Fibroblast of lung (primary cell): ENCODE measurements at regions not wholly inside any gene's neighbourhood (a gene's known extent, or its start where the extent isn't known, plus 50 kb on each side); places are given as distances from the start of the nearest gene placed in this dataset.

Source experiments
- DNase-seq, 2 donors: peaks; one replicate each; pipeline versions ENCODE4 v3.0.0 to v3.0.0-alpha.2; 2010; ENCODE audit warnings: low read depth in 2 of 2
- H2AFZ ChIP-seq: 2 replicates; pipeline ENCODE4 v1.5.1; 2012; ENCODE audit warnings: low read length, control low read depth, inconsistent platforms
- H3K27ac ChIP-seq: 2 replicates; pipeline ENCODE4 v1.5.1; 2011; ENCODE audit warnings: low read length, control low read depth; ENCODE audit not compliant: insufficient read depth
- H3K27me3 ChIP-seq: 2 replicates; pipeline ENCODE4 v1.5.1; 2011; ENCODE audit warnings: mild to moderate bottlenecking, low read length; ENCODE audit not compliant: control insufficient read depth, insufficient read depth
- H3K36me3 ChIP-seq: 2 replicates; pipeline ENCODE4 v1.5.1; 2011; ENCODE audit warnings: low read length; ENCODE audit not compliant: control insufficient read depth, insufficient read depth
- H3K4me1 ChIP-seq: 2 replicates; pipeline ENCODE4 v1.5.1; 2011; ENCODE audit warnings: low read length; ENCODE audit not compliant: control insufficient read depth, insufficient read depth; ENCODE audit errors: extremely low read depth
- H3K4me2 ChIP-seq: 2 replicates; pipeline ENCODE4 v1.5.1; 2011; ENCODE audit warnings: low read length, control low read depth; ENCODE audit not compliant: insufficient read depth; ENCODE audit errors: extremely low read depth
- H3K4me3 ChIP-seq, 4 experiments: fragments of 200-600 bp in 1 of 4; sonication (generic) in 1 of 4; replicated peaks in 1 of 4; 2 replicates each; pipeline ENCODE4 v1.5.1; 2011 to 2016; ENCODE audit warnings: low read length in 4 of 4, low read depth in 3 of 4, mild to moderate bottlenecking in 3 of 4, control low read depth in 2 of 4, inconsistent platforms in 1 of 4, mixed read lengths in 1 of 4; ENCODE audit not compliant: insufficient read depth in 1 of 4; ENCODE audit errors: control extremely low read depth in 1 of 4
- H3K79me2 ChIP-seq: 2 replicates; pipeline ENCODE4 v1.5.1; 2012; ENCODE audit warnings: mild to moderate bottlenecking, low read length, inconsistent platforms; ENCODE audit not compliant: control insufficient read depth, insufficient read depth
- H3K9ac ChIP-seq: 2 replicates; pipeline ENCODE4 v1.5.1; 2011; ENCODE audit warnings: mild to moderate bottlenecking, low read length, control low read depth; ENCODE audit not compliant: insufficient read depth
- H3K9me3 ChIP-seq: 2 replicates; pipeline ENCODE4 v1.5.1; 2012; ENCODE audit warnings: low read depth, low read length; ENCODE audit not compliant: control insufficient read depth, insufficient read depth
- H4K20me1 ChIP-seq: 2 replicates; pipeline ENCODE4 v1.5.1; 2011; ENCODE audit warnings: low read length; ENCODE audit not compliant: control insufficient read depth, insufficient read depth; ENCODE audit errors: extremely low read depth
- CTCF ChIP-seq, 2 donors: IDR thresholded peaks in 1 of 2; conservative IDR thresholded peaks in 1 of 2; 1 replicate in 1 of 2; 2 replicates in 1 of 2; pipeline ENCODE4 v1.5.1; 2011 to 2012; ENCODE audit warnings: low read length in 2 of 2, control low read depth in 1 of 2, inconsistent platforms in 1 of 2, low read depth in 1 of 2, mild to moderate bottlenecking in 1 of 2
- EZH2 ChIP-seq: IDR thresholded peaks from 2 replicates; pipeline ENCODE4 v1.5.1; 2012; ENCODE audit warnings: low read length, control low read depth, mild to moderate bottlenecking; ENCODE audit errors: missing control alignments

GRCh38 chr18:39938676-39939608 is 2016.1 kb upstream of the PIK3C3 start:
- Histone ChIP-seq H3K4me1 (no peaks in the 10 kb centered on the region), H3K4me2 (no peak overlapping the region), H3K27ac (no peak overlapping the region), H3K9ac (no peak overlapping the region), H3K79me2 (no peaks in the 10 kb centered on the region), H3K27me3 (no peaks in the 10 kb centered on the region), H4K20me1 (no peaks in the 10 kb centered on the region), H2AFZ (no peak overlapping the region), H3K9me3 (no peaks in the 10 kb centered on the region), H3K4me3 (no peak overlapping the region), H3K36me3 (no peaks in the 10 kb centered on the region)
- no peak for TF ChIP-seq CTCF (conservative IDR thresholded peaks at IDR 0.05 in 1 of 2, IDR thresholded peaks at IDR 0.05 in 1 of 2; ENCODE audit: low read depth in 1 of 2, low read length in 2 of 2)
- DNase-seq, result peak in 1 of 2 donors; percentile 30

GRCh38 chr18:39935598-39935997 is 2019.4 kb upstream of the PIK3C3 start:
- no peak for DNase-seq
- H4K20me1 ChIP-seq, result no peaks in the 10 kb centered on the region
- no peak overlapping the region for H3K9ac ChIP-seq
- H2AFZ ChIP-seq, result no peak overlapping the region
- H3K27ac ChIP-seq, result no peak overlapping the region
- TF ChIP-seq EZH2, result no peak
- TF ChIP-seq CTCF (conservative IDR thresholded peaks at IDR 0.05 in 1 of 2, IDR thresholded peaks at IDR 0.05 in 1 of 2; ENCODE audit: low read depth in 1 of 2, low read length in 2 of 2), result no peak
- H3K4me2 ChIP-seq, result no peak overlapping the region
- no peaks in the 10 kb centered on the region for H3K9me3 ChIP-seq
- H3K36me3 ChIP-seq, result no peaks in the 10 kb centered on the region
- H3K4me3 ChIP-seq, result no peak overlapping the region
- no peaks in the 10 kb centered on the region for H3K4me1 ChIP-seq
- no peaks in the 10 kb centered on the region for H3K79me2 ChIP-seq
- no peaks in the 10 kb centered on the region for H3K27me3 ChIP-seq

- H3K27me3 ChIP-seq, result no peaks in the 10 kb centered on the region
- TF ChIP-seq CTCF (conservative IDR thresholded peaks at IDR 0.05 in 1 of 2, IDR thresholded peaks at IDR 0.05 in 1 of 2; ENCODE audit: low read depth in 1 of 2, low read length in 2 of 2), result no peak
- no peak for TF ChIP-seq EZH2
- no peak overlapping the region for H3K4me3 ChIP-seq
- H3K4me2 ChIP-seq, result no peak overlapping the region
- H3K9me3 ChIP-seq, result no peaks in the 10 kb centered on the region
- DNase-seq, result no peak
- H4K20me1 ChIP-seq, result no peaks in the 10 kb centered on the region
- H3K4me1 ChIP-seq, result no peaks in the 10 kb centered on the region
- H3K9ac ChIP-seq, result no peak overlapping the region
- H3K27ac ChIP-seq, result no peak overlapping the region
- H2AFZ ChIP-seq, result no peak overlapping the region
- H3K36me3 ChIP-seq, result no peaks in the 10 kb centered on the region
- H3K79me2 ChIP-seq, result no peaks in the 10 kb centered on the region
Observed at GRCh38 chr18:39918847-39919246, 2036.2 kb upstream of the PIK3C3 start.
